ENCODE measurements at regions not wholly inside any gene's neighbourhood (a gene's known extent, or its start where the extent isn't known, plus 50 kb on each side); places are given as distances from the start of the nearest gene placed in this dataset.

GRCh38 chr7:156491435-156491834, 149.1 kb upstream of the RNF32 start (continued):
- TF ChIP-seq ETS1 (IDR thresholded peaks at IDR 0.05) (no peak), EZH2 (IDR thresholded peaks at IDR 0.05; ENCODE audit: low read depth, unreplicated experiment) (no peak), POLR2AphosphoS5 (IDR thresholded peaks at IDR 0.05; ENCODE audit: low read depth) (no peak), ZNF331 (CRISPR knock-in tag; IDR thresholded peaks at IDR 0.05; ENCODE audit: low read depth) (no peak), CTCF (conservative IDR thresholded peaks at IDR 0.05; ENCODE audit: low read depth in 2 of 2) (no peak), EZH2phosphoT487 (IDR thresholded peaks at IDR 0.05; ENCODE audit: unreplicated experiment) (no peak), ZNF114 (CRISPR knock-in tag; IDR thresholded peaks at IDR 0.05) (no peak)

- no peak for ATAC-seq
- H3K4me3 ChIP-seq, result no peak overlapping the region
- Mint-ChIP-seq H3K9me3 (no peaks in the 10 kb centered on the region), H3K4me3 (no peak overlapping the region), H3K4me1 (peaks cover 6% of the 10 kb centered on the region; the same call in 1 of the 3 replicates), H3K27me3 (ENCODE audit: insufficient read depth, low read depth, poor library complexity) (peaks cover 3% of the 10 kb centered on the region), H3K36me3 (ENCODE audit: low read depth) (no peaks in the 10 kb centered on the region), H3K27ac (no peak overlapping the region)
- no peak overlapping the region for H3K27ac ChIP-seq (ENCODE audit: low read depth)
- no peak overlapping the region for H2AFZ ChIP-seq
- H3K79me2 ChIP-seq (replicated peaks; ENCODE audit: insufficient read depth), result no peaks in the 10 kb centered on the region
- no peaks in the 10 kb centered on the region for H3F3A ChIP-seq (replicated peaks; ENCODE audit: low read depth)
- H3K4me1 ChIP-seq (ENCODE audit: insufficient read depth), result no peaks in the 10 kb centered on the region
- no peaks in the 10 kb centered on the region for H3K27me3 ChIP-seq (ENCODE audit: insufficient read depth)
- no peaks in the 10 kb centered on the region for H3K36me3 ChIP-seq (ENCODE audit: insufficient read depth)
- no peak overlapping the region for H3K4me2 ChIP-seq
- no peaks in the 10 kb centered on the region for H3K9me2 ChIP-seq (ENCODE audit: insufficient read depth)
- no peak for DNase-seq (ENCODE audit: low spot score)
- no peaks in the 10 kb centered on the region for H4K20me1 ChIP-seq (replicated peaks; ENCODE audit: insufficient read depth)
- TF ChIP-seq POLR2AphosphoS5 (IDR thresholded peaks at IDR 0.05; ENCODE audit: low read depth) (no peak), EZH2phosphoT487 (IDR thresholded peaks at IDR 0.05; ENCODE audit: unreplicated experiment) (no peak), CREB1 (CRISPR knock-in tag; IDR thresholded peaks at IDR 0.05; ENCODE audit: low read depth) (no peak), CTCF (conservative IDR thresholded peaks at IDR 0.05; ENCODE audit: low read depth in 2 of 2) (no peak), ETS1 (IDR thresholded peaks at IDR 0.05) (no peak), EZH2 (IDR thresholded peaks at IDR 0.05; ENCODE audit: low read depth, unreplicated experiment) (no peak), ZNF331 (CRISPR knock-in tag; IDR thresholded peaks at IDR 0.05; ENCODE audit: low read depth) (no peak), ZNF114 (CRISPR knock-in tag; IDR thresholded peaks at IDR 0.05) (no peak), REST (IDR thresholded peaks at IDR 0.05; ENCODE audit: unreplicated experiment) (no peak), NANOG (IDR thresholded peaks at IDR 0.05; ENCODE audit: borderline replicate concordance) (no peak)
Observed at GRCh38 chr7:156490021-156490800, 150.4 kb upstream of the RNF32 start.

Measured in GM23338 (cell line).